ENCODE measurements at regions not wholly inside any gene's neighbourhood (a gene's known extent, or its start where the extent isn't known, plus 50 kb on each side); places are given as distances from the start of the nearest gene placed in this dataset.

DNA sequence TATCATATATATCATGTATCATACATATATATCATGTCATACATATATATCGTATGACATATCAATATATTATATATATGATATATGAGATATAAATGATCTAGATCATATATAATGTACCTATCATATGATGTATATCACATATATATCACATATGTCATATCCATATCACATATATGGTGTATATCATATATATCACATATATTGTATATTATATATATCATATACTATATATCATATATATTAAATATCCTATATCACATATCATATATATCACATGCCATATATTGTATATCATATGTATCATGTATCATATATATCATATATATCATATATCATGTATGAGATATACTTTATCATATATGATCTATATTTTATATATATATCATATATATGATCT is 355.9 kb upstream of the RBFOX1 start:
- ChIA-PET CTCF (no interaction called here), POLR2A (no interaction called here)
- no peak for DNase-seq (ENCODE audit: extremely low spot score)
- TF ChIP-seq CTBP1 (IDR thresholded peaks at IDR 0.05; ENCODE audit: borderline replicate concordance) (no peak), ZNF384 (IDR thresholded peaks at IDR 0.05) (no peak), FOXA1 (IDR thresholded peaks at IDR 0.05) (no peak), SUZ12 (IDR thresholded peaks at IDR 0.05) (no peak), LEF1 (IDR thresholded peaks at IDR 0.05; ENCODE audit: borderline replicate concordance) (no peak)

DNA sequence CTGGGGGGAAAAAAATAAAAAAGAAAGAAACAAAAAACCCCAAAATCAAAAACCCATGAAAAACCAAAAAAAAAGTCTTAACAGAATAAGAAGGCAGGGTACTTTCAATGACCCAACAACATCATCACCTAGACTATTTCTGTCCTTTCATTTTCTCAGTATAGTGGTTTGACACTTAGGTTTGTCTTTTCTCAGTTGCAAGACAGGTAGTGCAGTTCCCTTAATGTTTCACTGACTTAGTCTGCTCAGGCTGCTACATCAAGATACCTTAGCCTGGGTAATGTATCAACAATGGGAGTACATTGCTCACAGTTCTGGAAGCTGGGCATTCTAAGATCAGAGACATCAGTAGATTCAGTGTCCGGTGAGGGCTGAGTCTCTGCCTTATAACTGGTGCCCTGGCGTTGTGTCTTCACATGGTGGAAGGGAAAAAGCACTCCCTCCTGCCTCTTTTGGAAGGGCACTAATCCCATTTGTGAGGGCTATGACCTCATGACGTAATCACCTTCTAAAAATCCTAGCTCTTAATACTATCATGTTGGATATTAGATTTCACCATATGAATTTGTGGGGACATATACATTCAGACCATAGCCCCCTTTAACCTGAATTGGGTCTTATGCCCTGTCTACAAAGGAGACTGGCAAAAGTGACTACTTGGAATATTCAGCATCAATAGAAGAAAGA is 362.3 kb upstream of the RBFOX1 start:
- ChIA-PET CTCF (no interaction called here), POLR2A (no interaction called here)
- DNase-seq (ENCODE audit: extremely low spot score): no peak
- TF ChIP-seq FOXA1 (IDR thresholded peaks at IDR 0.05) (no peak), FOXM1 (IDR thresholded peaks at IDR 0.05; ENCODE audit: borderline replicate concordance) (no peak), BHLHE40 (IDR thresholded peaks at IDR 0.05; ENCODE audit: borderline replicate concordance) (no peak)

DNA sequence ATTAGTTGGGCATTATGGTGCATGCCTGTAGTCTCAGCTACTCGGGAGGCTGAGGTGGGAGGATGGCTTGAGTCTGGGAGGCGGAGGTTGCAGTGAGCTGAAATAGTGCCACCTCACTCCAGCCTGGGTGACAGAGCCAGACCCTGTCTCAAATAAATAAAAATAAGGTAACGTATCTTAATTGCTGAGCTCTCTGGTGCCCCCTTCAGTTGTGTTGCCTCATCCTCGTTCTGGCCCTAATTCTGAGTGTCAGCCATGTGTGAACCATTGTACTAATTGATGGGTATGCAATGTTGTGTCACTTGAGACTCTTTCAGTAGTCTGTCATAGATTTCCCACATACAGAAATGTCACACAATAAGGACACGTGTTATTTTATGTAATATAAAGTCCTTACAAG is 363.1 kb upstream of the RBFOX1 start:
- DNase-seq (ENCODE audit: extremely low spot score): no peak
- TF ChIP-seq, protein P1, sequence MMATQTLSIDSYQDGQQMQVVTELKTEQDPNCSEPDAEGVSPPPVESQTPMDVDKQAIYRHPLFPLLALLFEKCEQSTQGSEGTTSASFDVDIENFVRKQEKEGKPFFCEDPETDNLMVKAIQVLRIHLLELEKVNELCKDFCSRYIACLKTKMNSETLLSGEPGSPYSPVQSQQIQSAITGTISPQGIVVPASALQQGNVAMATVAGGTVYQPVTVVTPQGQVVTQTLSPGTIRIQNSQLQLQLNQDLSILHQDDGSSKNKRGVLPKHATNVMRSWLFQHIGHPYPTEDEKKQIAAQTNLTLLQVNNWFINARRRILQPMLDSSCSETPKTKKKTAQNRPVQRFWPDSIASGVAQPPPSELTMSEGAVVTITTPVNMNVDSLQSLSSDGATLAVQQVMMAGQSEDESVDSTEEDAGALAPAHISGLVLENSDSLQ (IDR thresholded peaks at IDR 0.05): no peak
- TF ChIP-seq ZNF384 (IDR thresholded peaks at IDR 0.05) (no peak), BHLHE40 (IDR thresholded peaks at IDR 0.05; ENCODE audit: borderline replicate concordance) (no peak), SP1 (IDR thresholded peaks at IDR 0.05) (no peak), FOXK2 (IDR thresholded peaks at IDR 0.05) (no peak), HDGF (IDR thresholded peaks at IDR 0.05; ENCODE audit: borderline replicate concordance) (no peak), ELF4 (IDR thresholded peaks at IDR 0.05) (no peak), SUZ12 (IDR thresholded peaks at IDR 0.05) (no peak)
- ChIA-PET POLR2A (no interaction called here), CTCF (no interaction called here)

DNA sequence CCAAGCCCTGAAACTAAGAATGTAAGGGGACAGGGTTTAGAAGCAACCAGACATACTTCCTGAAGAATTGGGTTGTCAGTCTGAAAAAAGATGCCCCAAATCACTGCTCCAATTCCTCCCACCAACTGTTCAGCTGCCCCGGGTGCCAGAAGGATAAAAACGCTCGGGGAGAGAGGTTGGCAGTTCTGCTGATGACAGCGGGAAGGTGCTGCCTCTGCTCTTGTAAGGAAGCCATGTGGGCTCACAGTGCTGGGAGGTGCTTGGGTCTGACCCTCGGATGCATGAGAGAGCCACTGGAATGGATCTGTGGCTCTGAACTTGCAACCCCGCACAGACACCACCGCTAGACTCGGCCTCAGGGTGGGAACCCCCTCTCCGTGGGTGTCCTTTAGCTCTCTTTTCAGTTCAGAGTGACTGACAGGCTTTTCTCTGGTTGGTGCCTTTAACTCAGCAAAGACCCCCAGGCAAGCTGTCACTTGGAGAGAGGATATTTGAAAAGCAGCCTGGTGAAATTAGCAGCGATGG is 364.8 kb upstream of the RBFOX1 start:
- DNase-seq (ENCODE audit: extremely low spot score): no peak
- TF ChIP-seq ARNT (IDR thresholded peaks at IDR 0.05) (no peak), FOXM1 (IDR thresholded peaks at IDR 0.05; ENCODE audit: borderline replicate concordance) (no peak), FOXA1 (IDR thresholded peaks at IDR 0.05) (no peak), L3MBTL2 (conservative IDR thresholded peaks at IDR 0.05) (no peak), ELF4 (IDR thresholded peaks at IDR 0.05) (no peak)
- ChIA-PET CTCF (no interaction called here), POLR2A (no interaction called here)

DNA sequence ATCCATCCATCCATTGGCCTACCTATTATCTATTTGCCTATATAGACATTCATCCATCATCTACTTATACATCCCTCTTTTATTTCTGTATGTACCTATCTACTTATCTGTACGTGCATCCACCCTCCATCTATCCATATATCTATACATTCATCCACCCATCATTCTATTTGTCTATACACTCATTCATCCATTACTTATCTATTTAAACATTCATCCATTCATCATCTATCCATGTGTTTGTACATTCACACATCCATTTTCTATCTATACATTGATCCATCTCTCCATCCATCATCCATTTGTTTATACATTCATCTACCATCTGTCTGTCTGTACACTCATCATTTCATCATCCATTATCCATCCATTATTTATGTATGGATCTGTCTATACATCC is 365.7 kb upstream of the RBFOX1 start:
- CTCF ChIA-PET: no interaction called here

DNA sequence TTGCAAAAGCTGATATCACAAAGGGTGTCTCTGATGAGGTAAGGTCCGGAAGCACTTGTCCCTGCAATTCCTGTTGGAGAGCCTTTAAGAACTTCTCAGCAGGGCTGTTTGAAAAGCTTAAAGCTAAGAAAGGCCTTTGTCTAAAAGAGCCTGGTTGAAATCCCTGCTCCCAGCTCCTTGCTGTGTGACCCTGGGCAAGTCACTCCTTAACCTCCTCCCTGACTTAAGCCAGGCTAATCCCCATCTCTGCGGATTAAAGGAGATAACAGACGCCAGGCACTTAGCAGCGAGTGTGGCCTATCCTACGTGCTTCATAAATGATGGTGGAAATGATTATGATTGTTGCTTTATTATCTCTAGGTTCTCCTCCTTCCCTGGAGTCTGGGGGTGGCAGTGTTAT is 368.0 kb upstream of the RBFOX1 start:
- POLR2A ChIA-PET: no interaction called here
- TF ChIP-seq, protein P1 (IDR thresholded peaks at IDR 0.05): no peak
- TF ChIP-seq NFRKB (IDR thresholded peaks at IDR 0.05) (no peak), ARNT (IDR thresholded peaks at IDR 0.05) (no peak), LEF1 (IDR thresholded peaks at IDR 0.05; ENCODE audit: borderline replicate concordance) (no peak), ELF4 (IDR thresholded peaks at IDR 0.05) (no peak)
- CTCF ChIA-PET: no interaction called here
- no peak for DNase-seq (ENCODE audit: extremely low spot score)

More for the DNA sequence above, 365.7 kb upstream of the RBFOX1 start:
- DNase-seq (ENCODE audit: extremely low spot score): no peak
- POLR2A ChIA-PET: no interaction called here
- TF ChIP-seq SP1 (IDR thresholded peaks at IDR 0.05) (no peak), FOXA1 (IDR thresholded peaks at IDR 0.05) (no peak), L3MBTL2 (conservative IDR thresholded peaks at IDR 0.05) (no peak)

DNA sequence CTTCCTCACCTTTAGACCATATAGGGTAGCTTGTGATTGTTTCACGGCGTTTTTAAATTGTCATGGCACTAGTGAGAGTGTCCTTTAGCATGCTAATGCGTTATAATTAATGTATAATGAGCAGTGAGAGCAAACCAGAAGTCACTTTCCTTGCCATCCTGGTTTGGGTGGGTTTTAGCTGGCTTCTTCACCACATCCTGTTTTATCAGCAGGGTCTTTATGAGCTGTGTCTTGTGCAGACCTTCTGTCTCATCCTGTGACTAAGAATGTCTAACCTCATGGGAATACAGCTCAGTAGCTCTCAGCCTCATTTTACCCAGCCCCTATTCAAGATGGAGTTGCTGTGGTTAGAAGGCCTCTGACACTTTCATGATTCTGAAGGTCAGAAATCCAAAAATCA is 370.9 kb upstream of the RBFOX1 start:
- DNase-seq (ENCODE audit: extremely low spot score): no peak
- no peak for TF ChIP-seq TARDBP (IDR thresholded peaks at IDR 0.05)
- TF ChIP-seq L3MBTL2 (conservative IDR thresholded peaks at IDR 0.05): no peak
- TF ChIP-seq CTBP1 (IDR thresholded peaks at IDR 0.05; ENCODE audit: borderline replicate concordance): no peak
- no peak for TF ChIP-seq FOXA1 (IDR thresholded peaks at IDR 0.05)
- TF ChIP-seq LEF1 (IDR thresholded peaks at IDR 0.05; ENCODE audit: borderline replicate concordance): no peak
- no peak for TF ChIP-seq HDGF (IDR thresholded peaks at IDR 0.05; ENCODE audit: borderline replicate concordance)
- no peak for TF ChIP-seq SUZ12 (IDR thresholded peaks at IDR 0.05)
- no peak for TF ChIP-seq ZNF384 (IDR thresholded peaks at IDR 0.05)
- ChIA-PET CTCF (no interaction called here), POLR2A (no interaction called here)

DNA sequence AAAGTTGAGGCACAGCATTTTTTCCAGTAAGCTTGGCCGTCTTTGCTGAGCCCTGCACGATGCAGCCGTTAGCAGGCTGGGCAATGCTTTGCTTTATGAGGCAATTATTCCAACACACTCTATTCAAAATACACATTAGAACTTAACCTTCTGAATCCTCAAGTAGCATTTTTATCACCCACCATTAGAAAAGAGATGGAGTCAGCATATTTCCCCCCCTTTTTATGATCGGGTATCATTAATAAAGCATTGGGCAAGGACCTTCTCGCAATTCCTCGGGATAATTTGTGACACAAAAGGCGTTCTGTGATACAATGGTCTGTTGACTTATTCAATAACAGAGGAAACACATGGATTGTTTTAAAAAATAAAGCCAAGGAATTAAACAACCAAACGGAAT is 374.5 kb upstream of the RBFOX1 start:
- ChIA-PET CTCF (no interaction called here), POLR2A (no interaction called here)
- no peak for DNase-seq (ENCODE audit: extremely low spot score)
- TF ChIP-seq FOXM1 (IDR thresholded peaks at IDR 0.05; ENCODE audit: borderline replicate concordance): no peak
- TF ChIP-seq, protein P1 (IDR thresholded peaks at IDR 0.05): no peak
- no peak for TF ChIP-seq ZNF384 (IDR thresholded peaks at IDR 0.05)
- no peak for TF ChIP-seq SP1 (IDR thresholded peaks at IDR 0.05)
- TF ChIP-seq NFRKB (IDR thresholded peaks at IDR 0.05): no peak
- no peak for TF ChIP-seq FOXK2 (IDR thresholded peaks at IDR 0.05)
- no peak for TF ChIP-seq BHLHE40 (IDR thresholded peaks at IDR 0.05; ENCODE audit: borderline replicate concordance)
